ENCODE measurements at regions not wholly inside any gene's neighbourhood (a gene's known extent, or its start where the extent isn't known, plus 50 kb on each side); places are given as distances from the start of the nearest gene placed in this dataset.
A peak's percentile ranks its signal among the peaks of the same experiment; 100 is the strongest.

DNA sequence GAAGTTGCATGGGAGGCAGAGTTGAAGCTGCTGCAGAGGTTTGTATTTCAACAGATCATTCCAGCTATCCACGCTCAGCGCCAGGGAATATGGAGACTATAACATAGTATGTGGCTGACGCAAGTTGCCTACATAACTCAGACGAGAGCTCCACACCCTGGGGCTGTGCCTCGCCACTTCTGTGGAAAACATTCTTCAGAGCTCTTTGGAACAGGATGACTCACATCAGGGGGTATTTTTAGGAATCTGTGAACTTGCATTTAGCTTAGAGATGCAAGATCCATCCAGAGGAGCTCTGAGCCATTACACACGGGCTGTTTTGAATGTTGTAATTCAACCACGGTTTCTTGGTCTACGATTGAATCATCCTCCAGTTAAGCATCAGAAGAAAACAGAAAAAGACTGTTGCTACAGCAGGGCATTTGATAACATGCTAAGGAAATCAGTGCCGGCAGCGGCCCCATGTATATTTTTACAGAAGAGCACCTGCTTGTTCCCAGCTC, 481.5 kb upstream of the AKR1E2 start:
- peak; percentile 85 for DNase-seq (ENCODE audit: low spot score)

DNA sequence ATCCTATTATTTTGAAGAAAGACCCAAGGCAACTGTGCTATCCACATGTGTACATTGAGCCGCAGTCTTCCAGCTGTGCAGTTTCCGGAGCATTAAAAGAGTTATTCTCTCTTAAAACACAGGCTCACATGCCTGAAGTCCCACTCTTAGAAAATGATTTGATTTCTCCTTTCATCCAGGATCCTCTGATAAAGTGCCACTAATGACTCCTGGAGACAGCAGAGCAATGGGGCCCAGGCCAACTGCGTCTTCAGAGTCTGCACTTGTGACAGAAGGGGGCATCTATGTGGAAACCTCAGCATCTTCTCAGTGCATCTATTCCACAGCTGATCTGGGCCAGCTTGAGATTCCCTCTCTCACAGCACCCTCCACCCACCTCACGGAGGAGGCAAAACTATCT, 482.1 kb upstream of the AKR1E2 start:
- no peak for DNase-seq (ENCODE audit: low spot score)

DNA sequence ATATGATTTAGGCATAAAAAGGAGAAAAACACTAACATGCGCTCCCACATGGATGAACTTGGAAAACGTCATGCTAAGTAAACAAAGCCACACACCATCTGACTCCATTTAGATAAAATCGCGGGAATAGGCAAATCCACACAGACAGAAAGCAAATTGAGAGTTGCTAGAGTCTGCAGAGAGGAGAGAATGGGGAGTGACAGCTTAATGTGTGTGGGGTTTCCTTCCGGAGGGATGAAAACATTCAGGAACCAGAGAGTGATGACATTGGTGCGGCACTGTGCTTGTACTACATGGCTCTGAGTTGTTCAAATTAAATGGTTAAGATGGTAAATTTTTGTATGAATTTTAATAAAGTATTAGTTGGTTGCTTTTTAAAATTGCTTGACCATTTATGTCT, 482.9 kb upstream of the AKR1E2 start:
- no peak for DNase-seq (ENCODE audit: low spot score)

GRCh38 chr10:4338768-4339167, 487.2 kb upstream of the AKR1E2 start:
- DNase-seq (ENCODE audit: low spot score) = no peak

DNA sequence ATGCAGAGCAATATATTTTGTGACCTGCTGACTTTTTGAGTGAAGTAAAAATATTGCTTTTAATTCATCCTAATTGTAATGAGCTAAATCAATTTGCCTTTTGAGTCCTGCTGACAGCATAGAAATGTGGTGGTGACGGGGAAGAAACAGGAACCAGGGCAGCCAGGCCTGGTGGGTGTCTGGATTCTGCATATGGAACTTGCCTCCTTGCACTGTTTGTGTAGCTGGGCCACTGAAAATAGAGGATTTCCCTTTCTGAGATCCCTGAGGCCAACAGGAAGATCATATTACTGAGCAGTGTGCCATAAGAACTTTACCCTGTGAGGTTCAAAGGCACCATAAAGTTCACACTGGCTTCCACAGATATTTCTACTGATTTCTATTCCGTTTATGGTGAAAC, 488.4 kb upstream of the AKR1E2 start:
- DNase-seq (ENCODE audit: low spot score) = no peak

- DNase-seq (ENCODE audit: low spot score) = no peak
Measured at GRCh38 chr10:4334871-4335270, 491.1 kb upstream of the AKR1E2 start.

GRCh38 chr10:4334015-4334414, 492.0 kb upstream of the AKR1E2 start:
- no peak for DNase-seq (ENCODE audit: low spot score)

DNA sequence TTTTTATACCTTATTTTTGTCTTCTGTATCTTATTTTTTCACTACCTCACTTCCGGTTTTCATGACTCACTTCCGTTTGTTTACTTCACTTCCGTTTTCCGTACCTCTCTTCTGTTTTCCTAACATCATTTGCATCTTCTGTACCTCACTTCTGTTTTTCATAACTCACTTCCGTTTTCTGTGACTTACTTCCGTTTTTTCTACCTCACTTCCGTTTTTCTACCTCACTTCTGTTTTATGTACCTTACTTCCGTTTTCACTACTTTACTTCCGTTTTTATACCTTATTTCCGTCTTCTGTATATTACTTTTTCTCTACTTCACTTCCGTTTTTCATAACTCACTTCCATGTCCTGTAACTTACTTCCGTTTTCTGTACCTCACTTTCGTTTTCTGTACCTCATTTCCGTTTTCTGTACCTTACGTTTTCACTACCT, 492.5 kb upstream of the AKR1E2 start:
- no peak for DNase-seq (ENCODE audit: low spot score)

- no peak for DNase-seq (ENCODE audit: low spot score)
Measured at GRCh38 chr10:4332764-4333458, 493.1 kb upstream of the AKR1E2 start.

GRCh38 chr10:4331150-4331549, 494.9 kb upstream of the AKR1E2 start:
- DNase-seq (ENCODE audit: low spot score) = no peak

- no peak for DNase-seq (ENCODE audit: low spot score)
Measured at GRCh38 chr10:4330636-4331035, 495.4 kb upstream of the AKR1E2 start.

DNA sequence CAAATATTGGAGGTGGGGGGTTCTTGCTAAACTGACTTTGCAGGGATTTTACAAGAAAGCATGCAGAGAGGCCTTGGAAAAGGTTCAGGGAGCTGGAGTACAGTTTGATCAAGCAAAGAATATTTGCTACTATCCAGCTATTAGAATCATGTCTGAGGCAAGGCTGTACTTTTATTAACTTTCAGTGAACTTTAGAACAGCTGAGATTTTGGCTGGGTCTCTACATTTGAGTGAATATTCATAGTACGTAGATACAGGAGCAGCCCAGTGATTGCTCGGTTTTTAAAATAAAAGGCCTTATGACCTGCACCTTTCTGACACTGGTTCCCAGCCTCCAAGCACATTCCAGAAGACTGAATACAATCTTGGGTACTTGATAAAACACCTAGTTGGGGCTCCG, 496.8 kb upstream of the AKR1E2 start:
- DNase-seq (ENCODE audit: low spot score) = no peak

DNA sequence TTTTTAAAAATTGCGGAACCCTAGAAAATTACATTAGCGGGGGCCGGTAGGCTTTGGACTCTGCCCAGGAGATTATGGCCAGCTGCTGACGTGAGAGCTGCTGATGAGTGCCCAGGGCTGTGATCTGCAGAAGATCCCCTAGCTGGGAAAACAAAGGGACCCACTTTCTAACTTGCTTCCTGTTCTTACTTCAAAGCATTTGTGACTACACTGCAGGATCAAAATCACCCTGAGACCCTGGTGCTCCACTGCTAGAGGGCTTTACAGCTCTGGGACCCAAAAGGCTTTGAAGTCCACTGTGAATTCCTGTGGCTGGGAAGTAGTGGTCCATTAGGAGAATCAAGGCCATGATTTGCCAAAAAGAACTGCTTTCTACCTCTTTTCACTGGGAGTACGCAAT, 499.4 kb upstream of the AKR1E2 start:
- DNase-seq (ENCODE audit: low spot score) = no peak

- DNase-seq (ENCODE audit: low spot score) = no peak
Measured at GRCh38 chr10:4319870-4320367, 506.1 kb upstream of the AKR1E2 start.

DNA sequence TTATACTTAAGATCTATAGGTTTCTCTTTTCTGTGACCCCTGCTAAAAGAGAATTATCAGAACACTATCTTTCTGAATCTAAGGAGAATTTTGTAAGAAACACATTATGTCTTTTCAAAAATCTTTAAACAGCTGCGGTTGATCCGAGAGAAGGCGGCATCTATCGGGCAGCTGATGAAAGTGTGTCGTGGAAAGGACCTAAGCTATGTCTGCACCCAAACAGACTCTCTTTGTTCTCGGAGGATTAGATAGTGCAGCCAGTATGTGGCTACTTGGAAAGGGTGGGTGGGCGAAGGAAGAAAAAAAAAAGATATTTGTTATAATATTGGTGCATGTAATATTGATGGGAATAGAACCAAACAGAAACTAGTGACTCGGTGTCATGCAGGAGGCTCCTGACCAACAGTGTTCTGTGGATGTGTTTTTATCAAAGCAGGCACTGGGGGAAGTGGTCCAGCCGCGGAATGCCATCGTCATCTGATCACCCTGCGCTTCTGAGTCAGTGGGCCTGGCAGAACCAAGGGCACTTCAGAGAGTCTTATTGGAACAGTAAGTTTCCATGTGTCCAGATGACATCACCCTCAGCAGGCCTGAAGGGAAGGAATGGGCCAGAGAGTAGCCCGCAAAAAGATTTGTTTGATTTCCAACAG, 509.7 kb upstream of the AKR1E2 start:
- peak; percentile 83 for DNase-seq (ENCODE audit: low spot score)

DNA sequence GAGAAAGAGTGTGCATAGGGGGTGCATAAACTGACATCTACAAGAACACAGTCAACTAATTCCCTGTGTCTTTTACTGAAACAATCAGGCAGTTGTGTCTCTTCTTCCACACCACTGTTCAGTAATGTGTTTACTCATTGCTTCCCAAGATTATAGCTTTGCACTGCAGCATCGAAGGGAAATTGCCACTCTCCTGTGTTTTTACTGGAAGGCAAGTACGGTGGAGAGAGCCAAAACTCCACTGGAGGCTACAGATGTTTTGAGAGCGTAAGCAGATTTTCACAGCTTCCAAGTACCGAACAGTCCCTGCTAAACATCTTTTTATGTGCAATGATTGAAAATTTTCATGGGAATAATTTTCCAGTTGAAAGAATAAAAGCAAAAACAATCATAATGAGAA, 510.5 kb upstream of the AKR1E2 start:
- no peak for DNase-seq (ENCODE audit: low spot score)

GRCh38 chr10:4313051-4313450, 513.0 kb upstream of the AKR1E2 start:
- no peak for DNase-seq (ENCODE audit: low spot score)

DNA sequence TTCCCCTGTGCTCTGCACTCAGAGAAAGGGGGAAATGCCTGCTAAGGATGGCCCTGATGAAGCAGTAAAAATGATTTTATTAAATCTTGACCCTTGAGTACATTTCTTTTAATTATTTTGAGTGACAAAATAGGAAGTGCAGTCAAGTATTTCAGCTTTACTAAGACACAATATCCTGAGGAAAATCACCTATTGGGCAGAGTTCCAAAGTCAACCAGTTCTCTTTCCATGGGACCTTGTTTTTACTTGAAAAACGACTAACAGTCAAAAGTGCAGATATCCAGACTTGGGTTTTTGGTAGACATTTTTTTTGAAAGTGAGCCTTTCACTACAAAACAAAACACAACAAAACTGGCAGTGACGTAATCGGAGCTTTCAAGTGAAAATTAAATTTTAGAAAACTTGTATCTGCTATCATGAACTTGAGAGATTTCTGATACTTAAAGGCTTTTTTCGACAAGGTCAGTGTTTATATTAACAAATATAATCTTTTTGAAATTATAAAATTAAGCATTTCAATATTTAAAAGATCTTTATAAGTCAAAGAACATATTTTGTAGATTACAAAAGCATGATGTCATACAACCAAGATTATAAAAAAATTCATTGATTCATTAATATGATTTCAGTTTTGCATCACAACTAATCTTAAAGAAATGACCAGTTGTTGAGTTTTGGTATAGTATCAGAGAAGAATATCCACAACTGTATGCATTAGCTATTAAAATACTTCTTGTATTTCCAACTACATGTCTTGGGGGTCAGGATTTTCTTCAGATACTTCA, 513.8 kb upstream of the AKR1E2 start:
- no peak for DNase-seq (ENCODE audit: low spot score)

GRCh38 chr10:4310172-4310571, 515.8 kb upstream of the AKR1E2 start:
- DNase-seq (ENCODE audit: low spot score) = no peak

- DNase-seq (ENCODE audit: low spot score) = no peak
Measured at GRCh38 chr10:4307910-4308309, 518.1 kb upstream of the AKR1E2 start.

DNA sequence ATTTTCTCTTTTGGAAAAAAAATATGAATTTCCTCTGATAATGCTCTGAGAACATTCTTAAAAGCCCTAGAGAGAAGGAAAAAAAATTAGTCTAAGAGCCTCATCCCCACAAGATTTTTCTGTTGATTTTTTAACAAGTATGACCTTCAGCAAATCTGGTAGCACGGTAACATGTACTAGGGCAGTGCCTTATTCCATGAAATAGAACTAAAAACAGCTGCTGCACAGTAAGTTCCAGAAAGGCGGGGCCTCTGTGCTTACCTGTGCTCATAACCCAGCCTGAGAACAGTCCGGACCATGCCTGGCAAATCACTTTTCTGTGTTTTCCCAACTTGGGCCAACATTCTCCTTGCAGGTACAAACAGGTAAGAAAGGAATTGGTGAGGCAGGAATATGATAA, 519.1 kb upstream of the AKR1E2 start:
- no peak for DNase-seq (ENCODE audit: low spot score)

DNA sequence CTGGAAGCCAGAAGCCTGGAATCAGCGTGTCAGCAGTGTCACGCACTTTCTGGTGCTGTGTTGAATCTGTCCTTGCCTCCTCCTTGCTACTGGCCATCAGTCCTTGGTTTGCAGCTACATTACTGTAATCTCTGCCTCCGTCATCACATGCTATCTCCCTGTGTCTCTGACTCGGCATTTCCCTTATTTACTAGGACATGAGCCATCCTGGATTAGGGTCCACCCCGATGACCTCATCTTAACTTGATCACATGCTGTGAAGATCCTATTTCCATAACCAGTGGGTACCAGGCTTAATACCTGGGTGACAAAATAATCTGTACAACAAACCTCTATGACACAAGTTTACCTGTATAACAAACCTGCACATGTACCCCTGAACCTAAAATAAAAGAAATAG, 518.0 kb upstream of the KLF6 start:
- DNase-seq (ENCODE audit: low spot score) = no peak

All from H4 (cell line).